Neural cell (in vitro differentiated cells): ENCODE measurements at regions not wholly inside any gene's neighbourhood (a gene's known extent, or its start where the extent isn't known, plus 50 kb on each side); places are given as distances from the start of the nearest gene placed in this dataset.

Experiments
- H2AFZ ChIP-seq: fragments of 200-600, 300-800 bp; sonication (generic), shearing (Covaris generic); 2 replicates; pipeline ENCODE4 v1.6.0; 2014; ENCODE audit warnings: low read depth, mild to moderate bottlenecking, antibody characterized with exemption, low read length, moderate library complexity
- H3F3A ChIP-seq: fragments of 200-600 bp; shearing (Covaris generic); 2 replicates; pipeline ENCODE4 v1.6.1; 2016; ENCODE audit warnings: mild to moderate bottlenecking, moderate library complexity, mixed read lengths, antibody characterized with exemption, low read length; ENCODE audit not compliant: insufficient read depth, poor library complexity, severe bottlenecking
- H3K27ac ChIP-seq: fragments of 200-600, 300-800 bp; sonication (generic), shearing (Covaris generic); 2 replicates; pipeline ENCODE4 v1.5.1; 2014; ENCODE audit warnings: mild to moderate bottlenecking, low read length, moderate library complexity
- H3K27me3 ChIP-seq: fragments of 300-800, 200-600 bp; sonication (generic), shearing (Covaris generic); 2 replicates; pipeline ENCODE4 v1.6.0; 2014; ENCODE audit warnings: mild to moderate bottlenecking, low read depth, low read length, moderate library complexity; ENCODE audit not compliant: insufficient read depth
- H3K36me3 ChIP-seq: fragments of 300-800, 200-600 bp; sonication (generic), shearing (Covaris generic); 2 replicates; pipeline ENCODE4 v1.5.1; 2014; ENCODE audit warnings: mild to moderate bottlenecking, antibody characterized with exemption, low read length, moderate library complexity; ENCODE audit not compliant: insufficient read depth
- H3K4me2 ChIP-seq: fragments of 300-800, 200-600 bp; sonication (generic), shearing (Covaris generic); 2 replicates; pipeline ENCODE4 v1.6.0; 2014; ENCODE audit warnings: mild to moderate bottlenecking, low read length
- H3K4me3 ChIP-seq: fragments of 300-800, 200-600 bp; sonication (generic), shearing (Covaris generic); 2 replicates; pipeline ENCODE4 v1.5.1; 2014; ENCODE audit warnings: mild to moderate bottlenecking, low read length, moderate library complexity
- H3K79me2 ChIP-seq: fragments of 200-600 bp; shearing (Covaris generic); replicated peaks from 2 replicates; pipeline ENCODE4 v1.6.0; 2014; ENCODE audit warnings: mild to moderate bottlenecking, low read length, moderate library complexity; ENCODE audit not compliant: insufficient read depth
- H3K9ac ChIP-seq: fragments of 300-800, 200-600 bp; sonication (generic), shearing (Covaris generic); 2 replicates; pipeline ENCODE4 v1.6.1; 2016; ENCODE audit warnings: mild to moderate bottlenecking, low read length, mixed read lengths
- H3K9me2 ChIP-seq: fragments of 200-600 bp; shearing (Covaris generic); 2 replicates; pipeline ENCODE4 v1.6.1; 2016; ENCODE audit warnings: mild to moderate bottlenecking, low read length, mixed read lengths; ENCODE audit not compliant: insufficient read depth
- H3K9me3 ChIP-seq: fragments of 200-600, 300-800 bp; sonication (generic), shearing (Covaris generic); 2 replicates; pipeline ENCODE4 v1.6.1; 2016; ENCODE audit warnings: mild to moderate bottlenecking, mixed run types, low read length, moderate library complexity, mixed read lengths
- H4K20me1 ChIP-seq: fragments of 200-600 bp; shearing (Covaris generic); 2 replicates; pipeline ENCODE4 v1.6.1; 2016; ENCODE audit warnings: mild to moderate bottlenecking, mixed run types; ENCODE audit not compliant: insufficient read depth
- EP300 ChIP-seq: fragments of 450-650 bp; conservative IDR thresholded peaks from 2 replicates; pipeline ENCODE4 v1.6.1; 2014; ENCODE audit warnings: antibody characterized with exemption, mild to moderate bottlenecking, moderate library complexity; ENCODE audit not compliant: poor library complexity, severe bottlenecking
- EZH2 ChIP-seq: fragments of 200-600, 300-800 bp; shearing (Covaris generic), sonication (generic); IDR thresholded peaks from 2 replicates; pipeline ENCODE4 v1.6.1; 2014; ENCODE audit warnings: antibody characterized with exemption, low read length, borderline replicate concordance, mild to moderate bottlenecking; ENCODE audit not compliant: insufficient read depth, poor library complexity, severe bottlenecking
- MXI1 ChIP-seq: fragments of 450-650 bp; conservative IDR thresholded peaks from 2 replicates; pipeline ENCODE4 v1.6.1; 2014; ENCODE audit warnings: antibody characterized with exemption, mild to moderate bottlenecking; ENCODE audit not compliant: poor library complexity, severe bottlenecking
- POLR2AphosphoS5 ChIP-seq: IDR thresholded peaks from 2 replicates; pipeline ENCODE4 v1.6.1; 2012
- RAD21 ChIP-seq: fragments of 450-650 bp; conservative IDR thresholded peaks from 2 replicates; pipeline ENCODE4 v1.6.1; 2014; ENCODE audit warnings: antibody characterized with exemption, mild to moderate bottlenecking, moderate library complexity
- SMC3 ChIP-seq: fragments of 450-650 bp; conservative IDR thresholded peaks from 2 replicates; pipeline ENCODE4 v1.6.1; 2014; ENCODE audit warnings: antibody characterized with exemption, mild to moderate bottlenecking, moderate library complexity; ENCODE audit not compliant: poor library complexity
- TAF1 ChIP-seq: IDR thresholded peaks from 2 replicates; pipeline ENCODE4 v1.6.1; 2012; ENCODE audit warnings: low read depth
- TF ChIP-seq, protein P1 (sequence below): IDR thresholded peaks from 2 replicates; pipeline ENCODE4 v1.6.1; 2012; ENCODE audit warnings: borderline replicate concordance
- TF ChIP-seq, protein P2 (sequence below): fragments of 450-650 bp; IDR thresholded peaks from 2 replicates; pipeline ENCODE4 v1.5.1; 2014; ENCODE audit warnings: antibody characterized with exemption, mild to moderate bottlenecking, moderate library complexity; ENCODE audit not compliant: poor library complexity, severe bottlenecking

DNA sequence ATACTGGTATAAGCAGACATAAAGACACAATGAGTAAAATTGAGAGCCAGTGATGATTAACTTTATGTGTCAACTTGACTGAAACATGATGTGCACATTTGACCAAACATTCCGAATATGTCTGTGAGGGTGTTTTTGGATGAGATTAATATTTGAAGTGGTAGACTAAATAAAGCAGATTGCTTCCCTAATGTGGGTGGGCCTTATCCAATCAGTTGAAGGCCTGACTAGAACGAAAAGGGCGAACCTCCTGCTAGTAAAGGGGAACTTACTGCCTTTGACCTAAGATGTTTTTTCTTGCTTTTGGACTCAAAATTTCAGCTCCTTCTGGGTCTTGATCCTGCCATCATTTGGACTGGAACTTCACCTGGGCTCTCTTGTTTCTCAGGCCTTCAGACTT is 1387.7 kb upstream of the CDH6 start:
- H3K9ac ChIP-seq = no peak overlapping the region
- no peak for TF ChIP-seq EZH2
- TF ChIP-seq MXI1 = no peak
- TF ChIP-seq, protein P1, sequence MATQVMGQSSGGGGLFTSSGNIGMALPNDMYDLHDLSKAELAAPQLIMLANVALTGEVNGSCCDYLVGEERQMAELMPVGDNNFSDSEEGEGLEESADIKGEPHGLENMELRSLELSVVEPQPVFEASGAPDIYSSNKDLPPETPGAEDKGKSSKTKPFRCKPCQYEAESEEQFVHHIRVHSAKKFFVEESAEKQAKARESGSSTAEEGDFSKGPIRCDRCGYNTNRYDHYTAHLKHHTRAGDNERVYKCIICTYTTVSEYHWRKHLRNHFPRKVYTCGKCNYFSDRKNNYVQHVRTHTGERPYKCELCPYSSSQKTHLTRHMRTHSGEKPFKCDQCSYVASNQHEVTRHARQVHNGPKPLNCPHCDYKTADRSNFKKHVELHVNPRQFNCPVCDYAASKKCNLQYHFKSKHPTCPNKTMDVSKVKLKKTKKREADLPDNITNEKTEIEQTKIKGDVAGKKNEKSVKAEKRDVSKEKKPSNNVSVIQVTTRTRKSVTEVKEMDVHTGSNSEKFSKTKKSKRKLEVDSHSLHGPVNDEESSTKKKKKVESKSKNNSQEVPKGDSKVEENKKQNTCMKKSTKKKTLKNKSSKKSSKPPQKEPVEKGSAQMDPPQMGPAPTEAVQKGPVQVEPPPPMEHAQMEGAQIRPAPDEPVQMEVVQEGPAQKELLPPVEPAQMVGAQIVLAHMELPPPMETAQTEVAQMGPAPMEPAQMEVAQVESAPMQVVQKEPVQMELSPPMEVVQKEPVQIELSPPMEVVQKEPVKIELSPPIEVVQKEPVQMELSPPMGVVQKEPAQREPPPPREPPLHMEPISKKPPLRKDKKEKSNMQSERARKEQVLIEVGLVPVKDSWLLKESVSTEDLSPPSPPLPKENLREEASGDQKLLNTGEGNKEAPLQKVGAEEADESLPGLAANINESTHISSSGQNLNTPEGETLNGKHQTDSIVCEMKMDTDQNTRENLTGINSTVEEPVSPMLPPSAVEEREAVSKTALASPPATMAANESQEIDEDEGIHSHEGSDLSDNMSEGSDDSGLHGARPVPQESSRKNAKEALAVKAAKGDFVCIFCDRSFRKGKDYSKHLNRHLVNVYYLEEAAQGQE = no peak
- no peak for TF ChIP-seq SMC3
- no peak for TF ChIP-seq RAD21
- no peak for TF ChIP-seq TAF1
- no peak for TF ChIP-seq EP300
- TF ChIP-seq, protein P2, sequence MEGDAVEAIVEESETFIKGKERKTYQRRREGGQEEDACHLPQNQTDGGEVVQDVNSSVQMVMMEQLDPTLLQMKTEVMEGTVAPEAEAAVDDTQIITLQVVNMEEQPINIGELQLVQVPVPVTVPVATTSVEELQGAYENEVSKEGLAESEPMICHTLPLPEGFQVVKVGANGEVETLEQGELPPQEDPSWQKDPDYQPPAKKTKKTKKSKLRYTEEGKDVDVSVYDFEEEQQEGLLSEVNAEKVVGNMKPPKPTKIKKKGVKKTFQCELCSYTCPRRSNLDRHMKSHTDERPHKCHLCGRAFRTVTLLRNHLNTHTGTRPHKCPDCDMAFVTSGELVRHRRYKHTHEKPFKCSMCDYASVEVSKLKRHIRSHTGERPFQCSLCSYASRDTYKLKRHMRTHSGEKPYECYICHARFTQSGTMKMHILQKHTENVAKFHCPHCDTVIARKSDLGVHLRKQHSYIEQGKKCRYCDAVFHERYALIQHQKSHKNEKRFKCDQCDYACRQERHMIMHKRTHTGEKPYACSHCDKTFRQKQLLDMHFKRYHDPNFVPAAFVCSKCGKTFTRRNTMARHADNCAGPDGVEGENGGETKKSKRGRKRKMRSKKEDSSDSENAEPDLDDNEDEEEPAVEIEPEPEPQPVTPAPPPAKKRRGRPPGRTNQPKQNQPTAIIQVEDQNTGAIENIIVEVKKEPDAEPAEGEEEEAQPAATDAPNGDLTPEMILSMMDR = no peak

DNA sequence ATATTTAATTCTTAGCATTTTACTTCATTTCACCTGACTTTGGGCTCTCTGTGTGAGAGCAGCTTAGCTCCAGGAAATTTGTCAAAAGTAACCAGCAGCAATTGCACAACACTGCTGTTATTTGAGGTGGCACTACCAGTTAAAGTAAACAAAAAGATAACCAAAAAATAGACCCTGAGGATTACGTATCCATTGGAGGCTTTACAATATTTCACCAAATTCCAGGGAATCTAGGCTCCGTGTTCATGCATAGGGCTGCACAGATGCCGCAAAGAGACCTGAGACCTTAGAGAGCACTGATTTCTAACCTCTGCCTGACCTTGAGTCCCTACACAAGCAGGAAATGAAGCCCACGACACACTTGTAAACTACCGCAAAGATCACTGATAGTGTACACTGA is 1392.7 kb upstream of the CDH6 start:
- no peak overlapping the region for H3K9ac ChIP-seq
- no peaks in the 10 kb centered on the region for H3K9me2 ChIP-seq
- no peaks in the 10 kb centered on the region for H3K36me3 ChIP-seq
- no peaks in the 10 kb centered on the region for H4K20me1 ChIP-seq
- H3K79me2 ChIP-seq = no peaks in the 10 kb centered on the region
- no peaks in the 10 kb centered on the region for H3K27me3 ChIP-seq
- H3K27ac ChIP-seq = no peak overlapping the region
- H3K4me3 ChIP-seq = no peak overlapping the region
- H3K9me3 ChIP-seq = no peaks in the 10 kb centered on the region
- no peak overlapping the region for H3K4me2 ChIP-seq
- no peak overlapping the region for H2AFZ ChIP-seq
- TF ChIP-seq RAD21 = no peak
- TF ChIP-seq POLR2AphosphoS5 = no peak
- no peak for TF ChIP-seq TAF1
- TF ChIP-seq EP300 = no peak
- no peak for TF ChIP-seq MXI1
- TF ChIP-seq, protein P2 = no peak
- no peak for TF ChIP-seq EZH2
- no peak for TF ChIP-seq SMC3
- no peaks in the 10 kb centered on the region for H3F3A ChIP-seq

More for the DNA sequence above, 1387.7 kb upstream of the CDH6 start:
- H3K27me3 ChIP-seq = no peaks in the 10 kb centered on the region
- no peaks in the 10 kb centered on the region for H3K79me2 ChIP-seq
- no peak overlapping the region for H3K4me2 ChIP-seq
- H2AFZ ChIP-seq = no peak overlapping the region
- H4K20me1 ChIP-seq = no peaks in the 10 kb centered on the region
- H3F3A ChIP-seq = no peaks in the 10 kb centered on the region
- H3K9me2 ChIP-seq = no peaks in the 10 kb centered on the region
- H3K36me3 ChIP-seq = no peaks in the 10 kb centered on the region
- H3K4me3 ChIP-seq = no peak overlapping the region
- no peak overlapping the region for H3K27ac ChIP-seq
- H3K9me3 ChIP-seq = no peaks in the 10 kb centered on the region
